PFSK-1 (cell line): ENCODE measurements at regions not wholly inside any gene's neighbourhood (a gene's known extent, or its start where the extent isn't known, plus 50 kb on each side); places are given as distances from the start of the nearest gene placed in this dataset.

Experiments used
- POLR2AphosphoS5 ChIP-seq: IDR thresholded peaks from 2 replicates; pipeline ENCODE4 v1.6.1; 2012; ENCODE audit warnings: low read depth, mild to moderate bottlenecking, control low read depth, low read length, moderate library complexity
- SIN3A ChIP-seq: IDR thresholded peaks from 2 replicates; pipeline ENCODE4 v1.6.1; 2012; ENCODE audit warnings: mild to moderate bottlenecking, low read length, moderate library complexity, borderline replicate concordance; ENCODE audit not compliant: insufficient read depth
- TAF1 ChIP-seq: IDR thresholded peaks from 2 replicates; pipeline ENCODE4 v1.6.1; 2012; ENCODE audit warnings: low read length, control low read depth, borderline replicate concordance; ENCODE audit not compliant: insufficient read depth
- TF ChIP-seq, protein P1 (sequence below), 2 experiments: IDR thresholded peaks; 2 replicates each; pipeline versions ENCODE4 v1.6.1 to v1.8.0; 2011 to 2012; ENCODE audit warnings: low read depth in 2 of 2, low read length in 2 of 2, control low read depth in 1 of 2, inconsistent platforms in 1 of 2, mild to moderate bottlenecking in 1 of 2, moderate library complexity in 1 of 2; ENCODE audit not compliant: insufficient read depth in 1 of 2

DNA sequence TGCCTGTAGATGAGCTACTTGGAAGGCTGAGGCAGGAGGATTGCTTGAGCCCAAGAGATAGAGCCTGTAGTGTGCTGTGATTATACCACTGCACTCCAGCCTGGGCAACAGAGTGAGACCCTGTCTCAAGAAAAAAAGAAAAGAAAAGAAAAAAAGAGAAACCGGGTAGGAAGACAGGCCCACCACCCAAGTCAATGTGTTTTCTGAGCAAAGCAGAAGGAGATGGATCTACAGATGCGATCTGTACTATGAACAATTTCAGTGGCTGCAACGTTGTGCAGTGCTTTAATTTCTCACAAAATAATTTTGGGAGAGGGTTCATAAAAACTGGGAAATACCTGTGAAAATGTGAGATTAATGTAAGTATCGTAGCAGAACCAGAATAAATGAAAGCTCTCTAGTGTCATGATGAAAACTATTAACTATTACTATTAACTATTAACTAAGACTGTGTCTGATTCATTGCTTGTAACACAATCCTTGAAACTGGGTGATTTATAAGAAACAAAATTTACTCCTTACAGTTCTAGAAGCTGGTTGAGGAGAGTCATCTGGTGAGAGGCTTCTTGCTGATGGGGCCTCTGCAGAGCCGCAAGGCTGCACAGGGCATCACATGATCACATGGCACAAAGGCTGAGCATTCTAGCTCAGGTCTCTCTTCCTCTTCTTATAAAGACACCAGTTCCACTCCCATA is 233.1 kb upstream of the ZNF217 start:
- peak; percentile 95 for TF ChIP-seq POLR2AphosphoS5
- TF ChIP-seq, protein P1, sequence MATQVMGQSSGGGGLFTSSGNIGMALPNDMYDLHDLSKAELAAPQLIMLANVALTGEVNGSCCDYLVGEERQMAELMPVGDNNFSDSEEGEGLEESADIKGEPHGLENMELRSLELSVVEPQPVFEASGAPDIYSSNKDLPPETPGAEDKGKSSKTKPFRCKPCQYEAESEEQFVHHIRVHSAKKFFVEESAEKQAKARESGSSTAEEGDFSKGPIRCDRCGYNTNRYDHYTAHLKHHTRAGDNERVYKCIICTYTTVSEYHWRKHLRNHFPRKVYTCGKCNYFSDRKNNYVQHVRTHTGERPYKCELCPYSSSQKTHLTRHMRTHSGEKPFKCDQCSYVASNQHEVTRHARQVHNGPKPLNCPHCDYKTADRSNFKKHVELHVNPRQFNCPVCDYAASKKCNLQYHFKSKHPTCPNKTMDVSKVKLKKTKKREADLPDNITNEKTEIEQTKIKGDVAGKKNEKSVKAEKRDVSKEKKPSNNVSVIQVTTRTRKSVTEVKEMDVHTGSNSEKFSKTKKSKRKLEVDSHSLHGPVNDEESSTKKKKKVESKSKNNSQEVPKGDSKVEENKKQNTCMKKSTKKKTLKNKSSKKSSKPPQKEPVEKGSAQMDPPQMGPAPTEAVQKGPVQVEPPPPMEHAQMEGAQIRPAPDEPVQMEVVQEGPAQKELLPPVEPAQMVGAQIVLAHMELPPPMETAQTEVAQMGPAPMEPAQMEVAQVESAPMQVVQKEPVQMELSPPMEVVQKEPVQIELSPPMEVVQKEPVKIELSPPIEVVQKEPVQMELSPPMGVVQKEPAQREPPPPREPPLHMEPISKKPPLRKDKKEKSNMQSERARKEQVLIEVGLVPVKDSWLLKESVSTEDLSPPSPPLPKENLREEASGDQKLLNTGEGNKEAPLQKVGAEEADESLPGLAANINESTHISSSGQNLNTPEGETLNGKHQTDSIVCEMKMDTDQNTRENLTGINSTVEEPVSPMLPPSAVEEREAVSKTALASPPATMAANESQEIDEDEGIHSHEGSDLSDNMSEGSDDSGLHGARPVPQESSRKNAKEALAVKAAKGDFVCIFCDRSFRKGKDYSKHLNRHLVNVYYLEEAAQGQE (IDR thresholded peaks at IDR 0.05; ENCODE audit: insufficient read depth in 1 of 2, low read depth in 2 of 2, low read length in 2 of 2), result no peak
- TF ChIP-seq TAF1, result 0 out of 2 replicates have a peak, but pooled peaks have one; percentile 25
- TF ChIP-seq SIN3A, result no peak
